ENCODE measurements at regions not wholly inside any gene's neighbourhood (a gene's known extent, or its start where the extent isn't known, plus 50 kb on each side); places are given as distances from the start of the nearest gene placed in this dataset.

DNA sequence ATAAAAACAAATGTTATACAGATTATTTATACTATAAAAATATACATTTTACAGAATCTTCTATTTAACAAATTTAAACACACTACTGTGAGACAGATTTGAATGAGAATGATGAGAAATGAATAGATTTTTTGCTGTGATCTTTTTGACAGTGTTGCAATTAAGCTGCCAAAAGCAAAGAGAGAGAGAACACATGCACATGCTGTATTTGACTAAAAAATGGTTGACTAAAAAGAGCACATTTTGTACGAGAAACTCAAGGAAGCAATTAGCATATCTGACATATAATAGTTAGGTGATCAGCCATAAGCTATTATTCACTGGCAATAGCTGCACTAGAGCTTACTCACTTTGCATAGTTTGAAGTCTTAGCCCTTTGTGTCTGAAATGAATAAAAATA, 115.8 kb downstream of the SYT10 start:
- no peaks in the 10 kb centered on the region for H3K27me3 ChIP-seq (ENCODE audit: insufficient read depth, low read length, poor library complexity, severe bottlenecking)
- H3K27ac ChIP-seq (ENCODE audit: low read depth, low read length): no peak overlapping the region
- ChIA-PET CTCF (no interaction called here), POLR2A (no interaction called here)
- no peaks in the 10 kb centered on the region for H3K9me3 ChIP-seq (ENCODE audit: low read length)
- Mint-ChIP-seq H3K9me3 (peaks cover 0 to 8% (median 0%) of the 10 kb centered on the region in 5 donors), H3K36me3 (no peaks in the 10 kb centered on the region), H3K4me1 (no peaks in the 10 kb centered on the region), H3K4me3 (no peak overlapping the region), H3K27me3 (no peaks in the 10 kb centered on the region), H3K27ac (no peak overlapping the region)
- H3K4me3 ChIP-seq (ENCODE audit: low read length): no peak overlapping the region
- H3K4me1 ChIP-seq (ENCODE audit: insufficient read depth, low read length): no peaks in the 10 kb centered on the region
- no peak for DNase-seq
- H3K36me3 ChIP-seq (ENCODE audit: insufficient read depth, low read length): no peaks in the 10 kb centered on the region

DNA sequence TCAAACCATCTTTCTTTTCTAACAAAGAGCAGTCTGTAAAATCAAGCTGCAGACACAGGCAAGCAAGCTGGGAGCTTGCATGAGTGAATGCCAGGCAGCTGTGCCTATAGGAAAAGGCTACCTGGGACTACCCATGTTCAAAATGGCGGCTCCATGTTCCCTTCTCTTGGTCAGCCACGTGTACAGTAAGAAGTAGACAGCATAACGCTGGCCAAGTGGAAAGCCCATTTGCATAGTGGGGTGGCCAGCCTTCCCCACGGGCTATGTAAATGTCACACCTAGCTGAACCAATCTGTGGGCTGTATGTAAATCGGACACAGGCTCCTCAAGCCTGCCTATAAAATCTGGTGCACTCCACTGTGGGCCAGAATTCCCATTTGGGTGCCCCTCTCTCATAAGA, 117.1 kb downstream of the SYT10 start:
- no peak overlapping the region for H3K27ac ChIP-seq (ENCODE audit: low read depth, low read length)
- no peak overlapping the region for H3K4me3 Mint-ChIP-seq
- H3K4me1 ChIP-seq (ENCODE audit: insufficient read depth, low read length): no peaks in the 10 kb centered on the region
- CTCF ChIA-PET: no interaction called here
- H3K4me1 Mint-ChIP-seq: no peaks in the 10 kb centered on the region
- no peak for DNase-seq
- H3K4me3 ChIP-seq (ENCODE audit: low read length): no peak overlapping the region
- no peaks in the 10 kb centered on the region for H3K36me3 ChIP-seq (ENCODE audit: insufficient read depth, low read length)
- no peak overlapping the region for H3K27ac Mint-ChIP-seq
- H3K9me3 Mint-ChIP-seq: peaks cover 0 to 8% (median 0%) of the 10 kb centered on the region in 5 donors
- H3K36me3 Mint-ChIP-seq: no peaks in the 10 kb centered on the region
- no peaks in the 10 kb centered on the region for H3K27me3 Mint-ChIP-seq
- H3K27me3 ChIP-seq (ENCODE audit: insufficient read depth, low read length, poor library complexity, severe bottlenecking): no peaks in the 10 kb centered on the region
- no peaks in the 10 kb centered on the region for H3K9me3 ChIP-seq (ENCODE audit: low read length)
- POLR2A ChIA-PET: interaction anchor here (0.5 kb wide), 1 partner anchor 117 kb away, joined by 6 read pairs; no protein-coding TSS in a partner anchor

GRCh38 chr12:33317746-33318145, 121.9 kb downstream of the SYT10 start:
- CTCF ChIA-PET: no interaction called here
- DNase-seq: no peak
- H3K4me3 ChIP-seq (ENCODE audit: low read length): no peak overlapping the region
- no peaks in the 10 kb centered on the region for H3K27me3 ChIP-seq (ENCODE audit: insufficient read depth, low read length, poor library complexity, severe bottlenecking)
- Mint-ChIP-seq H3K9me3 (peaks cover 0 to 13% (median 6%) of the 10 kb centered on the region in 5 donors), H3K4me3 (no peak overlapping the region), H3K27ac (no peak overlapping the region), H3K27me3 (no peaks in the 10 kb centered on the region), H3K36me3 (no peaks in the 10 kb centered on the region), H3K4me1 (no peaks in the 10 kb centered on the region)
- POLR2A ChIA-PET: no interaction called here
- no peak overlapping the region for H3K27ac ChIP-seq (ENCODE audit: low read depth, low read length)
- H3K9me3 ChIP-seq (ENCODE audit: low read length): no peaks in the 10 kb centered on the region
- no peaks in the 10 kb centered on the region for H3K36me3 ChIP-seq (ENCODE audit: insufficient read depth, low read length)
- no peaks in the 10 kb centered on the region for H3K4me1 ChIP-seq (ENCODE audit: insufficient read depth, low read length)

- POLR2A ChIA-PET: no interaction called here
- DNase-seq: no peak
- no peaks in the 10 kb centered on the region for H3K4me1 Mint-ChIP-seq
- H3K27me3 Mint-ChIP-seq: no peaks in the 10 kb centered on the region
- CTCF ChIA-PET: no interaction called here
- Histone ChIP-seq H3K27me3 (ENCODE audit: insufficient read depth, low read length, poor library complexity, severe bottlenecking) (no peaks in the 10 kb centered on the region), H3K27ac (ENCODE audit: low read depth, low read length) (no peak overlapping the region), H3K4me1 (ENCODE audit: insufficient read depth, low read length) (no peaks in the 10 kb centered on the region), H3K4me3 (ENCODE audit: low read length) (no peak overlapping the region), H3K9me3 (ENCODE audit: low read length) (no peaks in the 10 kb centered on the region), H3K36me3 (ENCODE audit: insufficient read depth, low read length) (no peaks in the 10 kb centered on the region)
- H3K4me3 Mint-ChIP-seq: no peak overlapping the region
- no peaks in the 10 kb centered on the region for H3K36me3 Mint-ChIP-seq
- H3K27ac Mint-ChIP-seq: no peak overlapping the region
- peaks cover 0 to 13% (median 5%) of the 10 kb centered on the region in 5 donors for H3K9me3 Mint-ChIP-seq
These were observed 125.4 kb downstream of the SYT10 start for GRCh38 chr12:33314223-33314622.

GRCh38 chr12:33313476-33313875, 126.1 kb downstream of the SYT10 start:
- Histone ChIP-seq H3K27me3 (ENCODE audit: insufficient read depth, low read length, poor library complexity, severe bottlenecking) (no peaks in the 10 kb centered on the region), H3K36me3 (ENCODE audit: insufficient read depth, low read length) (no peaks in the 10 kb centered on the region), H3K4me1 (ENCODE audit: insufficient read depth, low read length) (no peaks in the 10 kb centered on the region), H3K9me3 (ENCODE audit: low read length) (no peaks in the 10 kb centered on the region), H3K4me3 (ENCODE audit: low read length) (no peak overlapping the region), H3K27ac (ENCODE audit: low read depth, low read length) (no peak overlapping the region)
- CTCF ChIA-PET: no interaction called here
- DNase-seq: no peak
- no peaks in the 10 kb centered on the region for H3K36me3 Mint-ChIP-seq
- H3K9me3 Mint-ChIP-seq: peaks cover 0 to 13% (median 5%) of the 10 kb centered on the region in 5 donors
- POLR2A ChIA-PET: no interaction called here
- H3K27ac Mint-ChIP-seq: no peak overlapping the region
- no peaks in the 10 kb centered on the region for H3K4me1 Mint-ChIP-seq
- no peak overlapping the region for H3K4me3 Mint-ChIP-seq
- H3K27me3 Mint-ChIP-seq: no peaks in the 10 kb centered on the region

- H3K4me1 Mint-ChIP-seq: no peaks in the 10 kb centered on the region
- H3K9me3 ChIP-seq (ENCODE audit: low read length): no peaks in the 10 kb centered on the region
- H3K27me3 Mint-ChIP-seq: no peaks in the 10 kb centered on the region
- H3K4me1 ChIP-seq (ENCODE audit: insufficient read depth, low read length): no peaks in the 10 kb centered on the region
- H3K36me3 Mint-ChIP-seq: no peaks in the 10 kb centered on the region
- no peak for DNase-seq
- H3K36me3 ChIP-seq (ENCODE audit: insufficient read depth, low read length): no peaks in the 10 kb centered on the region
- peaks cover 0 to 9% (median 0%) of the 10 kb centered on the region in 5 donors for H3K9me3 Mint-ChIP-seq
- H3K4me3 Mint-ChIP-seq: no peak overlapping the region
- no peak overlapping the region for H3K27ac Mint-ChIP-seq
- H3K27ac ChIP-seq (ENCODE audit: low read depth, low read length): no peak overlapping the region
- CTCF ChIA-PET: no interaction called here
- POLR2A ChIA-PET: no interaction called here
- H3K27me3 ChIP-seq (ENCODE audit: insufficient read depth, low read length, poor library complexity, severe bottlenecking): no peaks in the 10 kb centered on the region
- no peak overlapping the region for H3K4me3 ChIP-seq (ENCODE audit: low read length)
These were observed 129.1 kb downstream of the SYT10 start for GRCh38 chr12:33310471-33310870.

DNA sequence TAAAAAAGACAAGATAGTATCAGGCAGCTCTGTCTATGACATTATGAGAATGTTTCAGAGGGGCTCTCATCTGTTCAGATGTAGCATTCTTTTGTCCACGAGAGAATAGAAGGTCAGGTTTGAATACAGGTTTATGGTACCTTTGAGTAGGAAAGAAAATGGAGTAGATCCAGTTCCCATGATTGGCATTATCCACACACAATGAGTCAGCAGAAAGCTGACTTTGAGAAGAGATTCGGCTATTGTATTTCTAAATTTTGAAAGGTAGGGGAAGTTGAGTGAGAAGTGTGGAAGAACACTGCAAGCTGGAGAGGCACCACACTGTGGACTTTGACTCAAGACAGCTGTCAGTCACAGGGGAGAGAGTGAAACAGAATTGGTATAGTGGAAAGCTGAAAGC, 135.4 kb downstream of the SYT10 start:
- ChIA-PET CTCF (no interaction called here), POLR2A (no interaction called here)
- Mint-ChIP-seq H3K9me3 (peaks cover 0 to 4% (median 2%) of the 10 kb centered on the region in 5 donors), H3K27me3 (no peaks in the 10 kb centered on the region), H3K27ac (no peak overlapping the region), H3K36me3 (no peaks in the 10 kb centered on the region), H3K4me3 (no peak overlapping the region), H3K4me1 (no peaks in the 10 kb centered on the region)
- Histone ChIP-seq H3K9me3 (ENCODE audit: low read length) (no peaks in the 10 kb centered on the region), H3K4me3 (ENCODE audit: low read length) (no peak overlapping the region), H3K27me3 (ENCODE audit: insufficient read depth, low read length, poor library complexity, severe bottlenecking) (no peaks in the 10 kb centered on the region), H3K36me3 (ENCODE audit: insufficient read depth, low read length) (no peaks in the 10 kb centered on the region), H3K4me1 (ENCODE audit: insufficient read depth, low read length) (no peaks in the 10 kb centered on the region), H3K27ac (ENCODE audit: low read depth, low read length) (no peak overlapping the region)
- DNase-seq: no peak

GRCh38 chr12:33296529-33296928, 143.1 kb downstream of the SYT10 start:
- no peaks in the 10 kb centered on the region for H3K4me1 ChIP-seq (ENCODE audit: insufficient read depth, low read length)
- Mint-ChIP-seq H3K4me3 (no peak overlapping the region), H3K27ac (no peak overlapping the region), H3K27me3 (no peaks in the 10 kb centered on the region), H3K9me3 (peaks cover 4 to 13% (median 7%) of the 10 kb centered on the region in 5 donors), H3K36me3 (no peaks in the 10 kb centered on the region), H3K4me1 (no peaks in the 10 kb centered on the region)
- H3K27me3 ChIP-seq (ENCODE audit: insufficient read depth, low read length, poor library complexity, severe bottlenecking): no peaks in the 10 kb centered on the region
- no peaks in the 10 kb centered on the region for H3K36me3 ChIP-seq (ENCODE audit: insufficient read depth, low read length)
- POLR2A ChIA-PET: no interaction called here
- no peak overlapping the region for H3K27ac ChIP-seq (ENCODE audit: low read depth, low read length)
- no peak overlapping the region for H3K4me3 ChIP-seq (ENCODE audit: low read length)
- CTCF ChIA-PET: no interaction called here
- H3K9me3 ChIP-seq (ENCODE audit: low read length): no peaks in the 10 kb centered on the region
- DNase-seq: no peak

DNA sequence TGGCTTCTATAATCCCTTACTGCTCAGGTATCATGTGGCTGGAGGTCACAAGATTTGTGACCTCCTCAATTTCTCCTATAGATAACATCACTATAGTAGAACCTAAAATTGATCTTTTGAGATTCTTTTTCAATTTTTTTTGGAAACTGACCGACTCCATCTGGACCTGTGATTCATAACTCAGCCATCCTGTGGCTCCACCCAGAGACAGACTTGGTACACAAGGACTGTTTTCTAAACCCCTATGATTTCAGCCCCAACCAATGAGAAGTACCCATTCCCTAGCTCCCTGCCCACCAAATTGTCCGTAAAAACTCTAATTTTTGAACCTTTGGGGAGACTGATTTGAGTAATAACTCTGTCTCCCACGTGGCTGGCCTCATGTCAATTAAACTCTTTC, 148.9 kb downstream of the SYT10 start:
- no peaks in the 10 kb centered on the region for H3K36me3 Mint-ChIP-seq
- no peaks in the 10 kb centered on the region for H3K9me3 ChIP-seq (ENCODE audit: low read length)
- H3K4me1 ChIP-seq (ENCODE audit: insufficient read depth, low read length): no peaks in the 10 kb centered on the region
- H3K4me3 ChIP-seq (ENCODE audit: low read length): no peak overlapping the region
- H3K27me3 ChIP-seq (ENCODE audit: insufficient read depth, low read length, poor library complexity, severe bottlenecking): no peaks in the 10 kb centered on the region
- H3K27ac Mint-ChIP-seq: no peak overlapping the region
- no peak overlapping the region for H3K4me3 Mint-ChIP-seq
- no peaks in the 10 kb centered on the region for H3K4me1 Mint-ChIP-seq
- H3K27me3 Mint-ChIP-seq: no peaks in the 10 kb centered on the region
- ChIA-PET POLR2A (no interaction called here), CTCF (no interaction called here)
- DNase-seq: no peak
- H3K9me3 Mint-ChIP-seq: peaks cover 0 to 4% (median 0%) of the 10 kb centered on the region in 5 donors
- no peaks in the 10 kb centered on the region for H3K36me3 ChIP-seq (ENCODE audit: insufficient read depth, low read length)
- no peak overlapping the region for H3K27ac ChIP-seq (ENCODE audit: low read depth, low read length)

Measured in CD8-positive, alpha-beta memory T cell (primary cell).